HL-60 (cell line): ENCODE measurements at regions not wholly inside any gene's neighbourhood (a gene's known extent, or its start where the extent isn't known, plus 50 kb on each side); places are given as distances from the start of the nearest gene placed in this dataset.
"Not testable (repeated sequence)": the region's sequence is repeated elsewhere in the genome, so short reads cannot be mapped to it uniquely, and the experiment has no call there.

Experiments used
- TF ChIP-seq, protein P1 (sequence below): IDR thresholded peaks from one replicate; pipeline ENCODE4 v1.5.1; 2011; ENCODE audit warnings: low read length, control low read depth, inconsistent platforms; ENCODE audit not compliant: insufficient read depth
- TF ChIP-seq, protein P2 (sequence below): IDR thresholded peaks from 2 replicates; pipeline ENCODE4 v1.6.1; 2012; ENCODE audit warnings: low read depth; ENCODE audit not compliant: insufficient replicate concordance

DNA sequence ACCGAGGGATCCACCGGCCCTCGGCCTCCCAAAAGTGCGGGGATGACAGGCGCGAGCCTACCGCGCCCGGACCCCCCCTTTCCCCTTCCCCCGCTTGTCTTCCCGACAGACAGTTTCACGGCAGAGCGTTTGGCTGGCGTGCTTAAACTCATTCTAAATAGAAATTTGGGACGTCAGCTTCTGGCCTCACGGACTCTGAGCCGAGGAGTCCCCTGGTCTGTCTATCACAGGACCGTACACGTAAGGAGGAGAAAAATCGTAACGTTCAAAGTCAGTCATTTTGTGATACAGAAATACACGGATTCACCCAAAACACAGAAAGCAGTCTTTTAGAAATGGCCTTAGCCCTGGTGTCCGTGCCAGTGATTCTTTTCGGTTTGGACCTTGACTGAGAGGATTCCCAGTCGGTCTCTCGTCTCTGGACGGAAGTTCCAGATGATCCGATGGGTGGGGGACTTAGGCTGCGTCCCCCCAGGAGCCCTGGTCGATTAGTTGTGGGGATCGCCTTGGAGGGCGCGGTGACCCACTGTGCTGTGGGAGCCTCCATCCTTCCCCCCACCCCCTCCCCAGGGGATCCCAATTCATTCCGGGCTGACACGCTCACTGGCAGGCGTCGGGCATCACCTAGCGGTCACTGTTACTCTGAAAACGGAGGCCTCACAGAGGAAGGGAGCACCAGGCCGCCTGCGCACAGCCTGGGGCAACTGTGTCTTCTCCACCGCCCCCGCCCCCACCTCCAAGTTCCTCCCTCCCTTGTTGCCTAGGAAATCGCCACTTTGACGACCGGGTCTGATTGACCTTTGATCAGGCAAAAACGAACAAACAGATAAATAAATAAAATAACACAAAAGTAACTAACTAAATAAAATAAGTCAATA, 2093.4 kb upstream of the TPTE start:
- TF ChIP-seq, protein P1, sequence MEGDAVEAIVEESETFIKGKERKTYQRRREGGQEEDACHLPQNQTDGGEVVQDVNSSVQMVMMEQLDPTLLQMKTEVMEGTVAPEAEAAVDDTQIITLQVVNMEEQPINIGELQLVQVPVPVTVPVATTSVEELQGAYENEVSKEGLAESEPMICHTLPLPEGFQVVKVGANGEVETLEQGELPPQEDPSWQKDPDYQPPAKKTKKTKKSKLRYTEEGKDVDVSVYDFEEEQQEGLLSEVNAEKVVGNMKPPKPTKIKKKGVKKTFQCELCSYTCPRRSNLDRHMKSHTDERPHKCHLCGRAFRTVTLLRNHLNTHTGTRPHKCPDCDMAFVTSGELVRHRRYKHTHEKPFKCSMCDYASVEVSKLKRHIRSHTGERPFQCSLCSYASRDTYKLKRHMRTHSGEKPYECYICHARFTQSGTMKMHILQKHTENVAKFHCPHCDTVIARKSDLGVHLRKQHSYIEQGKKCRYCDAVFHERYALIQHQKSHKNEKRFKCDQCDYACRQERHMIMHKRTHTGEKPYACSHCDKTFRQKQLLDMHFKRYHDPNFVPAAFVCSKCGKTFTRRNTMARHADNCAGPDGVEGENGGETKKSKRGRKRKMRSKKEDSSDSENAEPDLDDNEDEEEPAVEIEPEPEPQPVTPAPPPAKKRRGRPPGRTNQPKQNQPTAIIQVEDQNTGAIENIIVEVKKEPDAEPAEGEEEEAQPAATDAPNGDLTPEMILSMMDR, result not testable (repeated sequence)
- TF ChIP-seq, protein P2, sequence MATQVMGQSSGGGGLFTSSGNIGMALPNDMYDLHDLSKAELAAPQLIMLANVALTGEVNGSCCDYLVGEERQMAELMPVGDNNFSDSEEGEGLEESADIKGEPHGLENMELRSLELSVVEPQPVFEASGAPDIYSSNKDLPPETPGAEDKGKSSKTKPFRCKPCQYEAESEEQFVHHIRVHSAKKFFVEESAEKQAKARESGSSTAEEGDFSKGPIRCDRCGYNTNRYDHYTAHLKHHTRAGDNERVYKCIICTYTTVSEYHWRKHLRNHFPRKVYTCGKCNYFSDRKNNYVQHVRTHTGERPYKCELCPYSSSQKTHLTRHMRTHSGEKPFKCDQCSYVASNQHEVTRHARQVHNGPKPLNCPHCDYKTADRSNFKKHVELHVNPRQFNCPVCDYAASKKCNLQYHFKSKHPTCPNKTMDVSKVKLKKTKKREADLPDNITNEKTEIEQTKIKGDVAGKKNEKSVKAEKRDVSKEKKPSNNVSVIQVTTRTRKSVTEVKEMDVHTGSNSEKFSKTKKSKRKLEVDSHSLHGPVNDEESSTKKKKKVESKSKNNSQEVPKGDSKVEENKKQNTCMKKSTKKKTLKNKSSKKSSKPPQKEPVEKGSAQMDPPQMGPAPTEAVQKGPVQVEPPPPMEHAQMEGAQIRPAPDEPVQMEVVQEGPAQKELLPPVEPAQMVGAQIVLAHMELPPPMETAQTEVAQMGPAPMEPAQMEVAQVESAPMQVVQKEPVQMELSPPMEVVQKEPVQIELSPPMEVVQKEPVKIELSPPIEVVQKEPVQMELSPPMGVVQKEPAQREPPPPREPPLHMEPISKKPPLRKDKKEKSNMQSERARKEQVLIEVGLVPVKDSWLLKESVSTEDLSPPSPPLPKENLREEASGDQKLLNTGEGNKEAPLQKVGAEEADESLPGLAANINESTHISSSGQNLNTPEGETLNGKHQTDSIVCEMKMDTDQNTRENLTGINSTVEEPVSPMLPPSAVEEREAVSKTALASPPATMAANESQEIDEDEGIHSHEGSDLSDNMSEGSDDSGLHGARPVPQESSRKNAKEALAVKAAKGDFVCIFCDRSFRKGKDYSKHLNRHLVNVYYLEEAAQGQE, result not testable (repeated sequence)
